OCI-LY7 (cell line): ENCODE measurements at regions not wholly inside any gene's neighbourhood (a gene's known extent, or its start where the extent isn't known, plus 50 kb on each side); places are given as distances from the start of the nearest gene placed in this dataset.

ENCODE experiments used
- BruUV-seq: library from RNA; stranded (reverse); fragments of 400-500 nt; replicated peaks from 2 replicates; lab custom pipeline; 2021; lab: Mats Ljungman, UMichigan
- CTCF ChIA-PET: fragments of 300-600 bp; sonication (Branson Sonifier 250); formaldehyde crosslinking; loops from one replicate; lab custom pipeline; 2022; ENCODE audit warnings: antibody characterized with exemption; ENCODE audit not compliant: unreplicated experiment; lab: Charles Lee
- POLR2A ChIA-PET: fragments of 300-600 bp; sonication (Branson Sonifier 250); formaldehyde crosslinking; loops from one replicate; lab custom pipeline; 2022; ENCODE audit warnings: antibody characterized with exemption; lab: Charles Lee
- DNase-seq: peaks from one replicate; pipeline ENCODE4 v3.0.0-alpha.2; 2015; ENCODE audit warnings: low spot score
- H2AFZ ChIP-seq: fragments of 200-600 bp; sonication (generic), shearing (Covaris generic); 2 replicates; pipeline ENCODE4 v1.6.1; 2014; ENCODE audit warnings: mild to moderate bottlenecking, antibody characterized with exemption, low read length, moderate library complexity
- H3K27ac ChIP-seq: fragments of 200-600 bp; sonication (generic); 2 replicates; pipeline ENCODE4 v1.5.1; 2014; ENCODE audit warnings: mixed run types, low read depth, mild to moderate bottlenecking, moderate library complexity, low read length, inconsistent platforms; ENCODE audit not compliant: poor library complexity, severe bottlenecking
- H3K36me3 ChIP-seq: fragments of 200-600 bp; sonication (generic); 2 replicates; pipeline ENCODE4 v1.6.1; 2014; ENCODE audit warnings: mild to moderate bottlenecking, antibody characterized with exemption, low read length, moderate library complexity, mixed read lengths; ENCODE audit not compliant: insufficient read depth
- H3K4me1 ChIP-seq: fragments of 200-600 bp; sonication (generic); 2 replicates; pipeline ENCODE4 v1.5.1; 2014; ENCODE audit warnings: mild to moderate bottlenecking, low read length; ENCODE audit not compliant: insufficient read depth, poor library complexity, severe bottlenecking
- H3K4me2 ChIP-seq: fragments of 200-600 bp; sonication (generic); 2 replicates; pipeline ENCODE4 v1.6.1; 2014; ENCODE audit warnings: mild to moderate bottlenecking, low read length
- H3K4me3 ChIP-seq: fragments of 200-600 bp; sonication (generic); 2 replicates; pipeline ENCODE4 v1.5.1; 2014; ENCODE audit warnings: mild to moderate bottlenecking, low read depth, low read length; ENCODE audit not compliant: poor library complexity, severe bottlenecking
- H3K79me2 ChIP-seq: fragments of 200-600 bp; sonication (generic); 2 replicates; pipeline ENCODE4 v1.6.1; 2016; ENCODE audit warnings: low read depth, mild to moderate bottlenecking, low read length, moderate library complexity, mixed read lengths; ENCODE audit not compliant: insufficient read depth
- H3K9me2 ChIP-seq: fragments of 200-600 bp; sonication (generic); 2 replicates; pipeline ENCODE4 v1.6.1; 2016; ENCODE audit warnings: mild to moderate bottlenecking, low read length, mixed read lengths; ENCODE audit not compliant: insufficient read depth
- H3K9me3 ChIP-seq: fragments of 200-600 bp; sonication (generic); 2 replicates; pipeline ENCODE4 v1.6.1; 2014; ENCODE audit warnings: mild to moderate bottlenecking, mixed run types, low read length, mixed read lengths
- H4K20me1 ChIP-seq: fragments of 200-600 bp; sonication (generic); 2 replicates; pipeline ENCODE4 v1.6.1; 2014; ENCODE audit warnings: mild to moderate bottlenecking, antibody characterized with exemption, low read length, moderate library complexity, mixed read lengths; ENCODE audit not compliant: insufficient read depth
- CTCF ChIP-seq: fragments of 200-600 bp; sonication (generic); conservative IDR thresholded peaks from 2 replicates; pipeline ENCODE4 v1.5.1; 2014; ENCODE audit warnings: mild to moderate bottlenecking, antibody characterized with exemption, low read length, moderate library complexity, mixed read lengths
- EZH2phosphoT487 ChIP-seq: fragments of 200-600 bp; sonication (generic); IDR thresholded peaks from 2 replicates; pipeline ENCODE4 v1.6.1; 2018; ENCODE audit warnings: low read depth, borderline replicate concordance, mild to moderate bottlenecking, mixed run types, antibody characterized with exemption, low read length, moderate library complexity, mixed read lengths
- intact Hi-C: fragments of 100-400 bp; cut with micrococcal nuclease; formaldehyde crosslinking; loops from one replicate; pipeline ENCODE4 v1.10.0; 2022; ENCODE audit not compliant: unreplicated experiment

DNA sequence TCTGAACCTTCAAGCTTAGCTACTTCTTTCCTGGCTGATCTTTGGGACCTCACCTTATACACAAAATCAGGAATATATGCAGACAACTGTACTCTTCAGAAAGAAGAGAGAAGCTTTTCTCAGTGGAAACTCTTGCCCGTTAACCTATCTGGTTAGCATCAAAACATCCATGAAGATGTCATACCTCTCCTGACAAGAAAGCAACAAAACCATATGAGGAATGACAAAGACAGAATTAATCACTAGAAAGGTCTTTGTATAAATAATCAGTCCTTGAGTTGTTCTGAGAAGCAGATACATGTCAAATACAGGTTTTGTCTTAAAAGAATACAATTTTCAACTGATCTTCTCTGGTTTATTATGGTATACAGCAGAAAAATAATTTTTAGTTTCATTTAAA, 130.8 kb downstream of the FAT4 start:
- intact Hi-C loops = no loop called here
- POLR2A ChIA-PET = no interaction called here
- CTCF ChIA-PET = no interaction called here
- no peak overlapping the region for H3K4me3 ChIP-seq
- BruUV-seq = no TSS peak
- DNase-seq = no peak
- no peak overlapping the region for H2AFZ ChIP-seq
- no peak overlapping the region for H3K27ac ChIP-seq
- no peaks in the 10 kb centered on the region for H3K9me3 ChIP-seq
- TF ChIP-seq EZH2phosphoT487 = no peak
- no peak for TF ChIP-seq CTCF
- H3K9me2 ChIP-seq = no peaks in the 10 kb centered on the region
- no peaks in the 10 kb centered on the region for H3K36me3 ChIP-seq
- no peaks in the 10 kb centered on the region for H3K4me1 ChIP-seq
- no peak overlapping the region for H3K4me2 ChIP-seq
- no peaks in the 10 kb centered on the region for H4K20me1 ChIP-seq
- no peaks in the 10 kb centered on the region for H3K79me2 ChIP-seq

- H3K9me3 ChIP-seq = no peaks in the 10 kb centered on the region
- no peak for DNase-seq
- H4K20me1 ChIP-seq = no peaks in the 10 kb centered on the region
- H3K27ac ChIP-seq = no peak overlapping the region
- BruUV-seq = no TSS peak
- H3K36me3 ChIP-seq = no peaks in the 10 kb centered on the region
- H2AFZ ChIP-seq = no peak overlapping the region
- no peaks in the 10 kb centered on the region for H3K9me2 ChIP-seq
- TF ChIP-seq CTCF (no peak), EZH2phosphoT487 (no peak)
- intact Hi-C loops = no loop called here
- H3K4me3 ChIP-seq = no peak overlapping the region
- no peaks in the 10 kb centered on the region for H3K4me1 ChIP-seq
- H3K79me2 ChIP-seq = no peaks in the 10 kb centered on the region
- ChIA-PET POLR2A (no interaction called here), CTCF (no interaction called here)
- no peak overlapping the region for H3K4me2 ChIP-seq
Measured at GRCh38 chr4:125447551-125448290, 133.0 kb downstream of the FAT4 start.

DNA sequence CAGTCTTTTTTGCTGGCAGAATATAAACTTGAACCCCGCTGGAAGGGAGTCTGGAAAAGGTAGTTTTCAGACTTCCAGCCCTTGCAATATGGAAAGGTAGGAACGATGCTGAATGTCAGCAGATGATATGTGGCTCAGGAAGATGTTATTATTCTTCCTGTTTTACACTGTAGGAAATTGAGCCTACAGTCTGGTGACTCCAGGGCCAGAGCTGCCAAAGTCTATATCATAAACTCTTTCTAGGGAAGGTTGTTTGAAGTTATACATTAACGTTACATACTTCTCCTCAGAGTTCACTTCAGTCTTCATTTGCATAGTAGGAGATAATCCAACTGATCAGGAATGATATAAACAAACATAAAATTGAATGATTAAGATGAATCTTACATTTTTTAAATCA, 141.3 kb downstream of the FAT4 start:
- H3K36me3 ChIP-seq = no peaks in the 10 kb centered on the region
- TF ChIP-seq EZH2phosphoT487 (no peak), CTCF (no peak)
- BruUV-seq = no TSS peak
- POLR2A ChIA-PET = no interaction called here
- H3K4me2 ChIP-seq = no peak overlapping the region
- H3K4me1 ChIP-seq = no peaks in the 10 kb centered on the region
- intact Hi-C loops = no loop called here
- CTCF ChIA-PET = no interaction called here
- no peak overlapping the region for H2AFZ ChIP-seq
- no peaks in the 10 kb centered on the region for H3K79me2 ChIP-seq
- no peaks in the 10 kb centered on the region for H3K9me2 ChIP-seq
- no peak overlapping the region for H3K27ac ChIP-seq
- H3K9me3 ChIP-seq = no peaks in the 10 kb centered on the region
- no peak overlapping the region for H3K4me3 ChIP-seq
- DNase-seq = no peak
- H4K20me1 ChIP-seq = no peaks in the 10 kb centered on the region
